Ishikawa (cell line): ENCODE measurements at regions not wholly inside any gene's neighbourhood (a gene's known extent, or its start where the extent isn't known, plus 50 kb on each side); places are given as distances from the start of the nearest gene placed in this dataset.

ENCODE experiments used
- FOXM1 ChIP-seq: IDR thresholded peaks from 2 replicates; pipeline ENCODE4 v1.6.1; 2012; ENCODE audit warnings: low read depth, borderline replicate concordance
- RAD21 ChIP-seq: IDR thresholded peaks from 2 replicates; pipeline ENCODE4 v1.6.1; 2012; ENCODE audit warnings: low read depth
- TF ChIP-seq, protein P1 (sequence below): IDR thresholded peaks from 2 replicates; pipeline ENCODE4 v1.6.1; 2012

DNA sequence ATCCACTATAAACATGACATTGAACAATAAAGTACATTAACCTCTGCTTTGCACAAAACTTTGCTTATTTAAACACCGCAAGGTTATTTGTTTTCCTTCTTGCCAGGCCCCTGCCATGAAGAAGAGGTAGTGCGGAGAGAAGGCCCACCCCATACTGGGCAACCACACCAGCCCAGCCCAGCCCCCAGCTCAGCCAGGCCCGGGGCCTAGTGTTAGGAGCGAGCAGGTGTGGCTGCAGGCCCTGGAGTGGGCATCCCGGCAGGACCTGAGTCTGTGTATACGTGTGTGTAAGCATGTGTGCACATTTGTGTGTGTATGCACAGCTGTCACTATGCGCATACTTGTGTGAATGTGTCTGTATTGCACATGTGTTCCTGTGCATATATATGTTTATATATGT, 90.4 kb upstream of the MVB12B start:
- no peak for TF ChIP-seq RAD21
- TF ChIP-seq, protein P1, sequence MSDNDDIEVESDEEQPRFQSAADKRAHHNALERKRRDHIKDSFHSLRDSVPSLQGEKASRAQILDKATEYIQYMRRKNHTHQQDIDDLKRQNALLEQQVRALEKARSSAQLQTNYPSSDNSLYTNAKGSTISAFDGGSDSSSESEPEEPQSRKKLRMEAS, result no peak
- no peak for TF ChIP-seq FOXM1
